ENCODE measurements at regions not wholly inside any gene's neighbourhood (a gene's known extent, or its start where the extent isn't known, plus 50 kb on each side); places are given as distances from the start of the nearest gene placed in this dataset.

DNA sequence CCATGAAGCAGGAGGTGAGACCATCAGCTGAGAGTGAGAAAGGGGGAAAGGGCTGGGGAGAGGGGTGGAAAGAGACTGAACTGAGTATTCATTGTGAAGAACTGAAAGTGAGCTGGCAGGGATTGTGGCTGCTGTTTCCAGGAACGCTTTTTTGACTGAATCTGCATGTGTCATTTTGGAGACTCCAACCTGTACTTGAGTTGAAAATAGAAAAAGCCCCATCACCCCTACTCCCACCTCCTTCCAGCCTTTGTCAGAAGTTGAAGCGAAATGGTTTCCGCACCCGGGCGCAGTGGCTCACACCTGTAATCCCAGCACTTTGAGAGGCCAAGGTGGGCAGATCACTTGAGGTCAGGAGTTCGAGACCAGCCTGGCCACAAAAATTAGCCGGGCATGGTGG lies 128.0 kb upstream of the GPR12 start:
- Histone ChIP-seq H3K9ac (ENCODE audit: insufficient read depth, low read length, poor library complexity, severe bottlenecking) (no peak overlapping the region), H3K27me3 (ENCODE audit: control insufficient read depth in 2 of 2, insufficient read depth in 2 of 2, low read length in 2 of 2) (no peaks in the 10 kb centered on the region), H3K9me3 (replicated peaks in 1 of 2; ENCODE audit: control insufficient read depth in 1 of 2, insufficient read depth in 1 of 2, low read length in 2 of 2) (no peaks in the 10 kb centered on the region), H3K27ac (ENCODE audit: low read depth in 1 of 2, low read length in 2 of 2) (no peak overlapping the region), H3K4me1 (ENCODE audit: control insufficient read depth in 1 of 2, insufficient read depth in 2 of 2, low read length in 2 of 2) (no peaks in the 10 kb centered on the region), H3K4me3 (replicated peaks in 1 of 3; ENCODE audit: low read depth in 2 of 3, low read length in 3 of 3) (no peak overlapping the region), H3K36me3 (replicated peaks in 1 of 2; ENCODE audit: control insufficient read depth in 1 of 2, insufficient read depth in 2 of 2, low read length in 2 of 2) (no peaks in the 10 kb centered on the region), H3K79me2 (ENCODE audit: insufficient read depth, low read length) (no peaks in the 10 kb centered on the region), H3K4me2 (replicated peaks; ENCODE audit: extremely low read depth, low read length, poor library complexity, severe bottlenecking) (no peak overlapping the region), H2AFZ (ENCODE audit: insufficient read depth, low read depth, low read length, poor library complexity, severe bottlenecking) (no peak overlapping the region), H4K20me1 (ENCODE audit: insufficient read depth, low read length) (no peaks in the 10 kb centered on the region)
- DNase-seq, result no peak
- WGBS (ENCODE audit: insufficient coverage), result 94% methylated on average over 6 of the region's 7 CpGs
- Mint-ChIP-seq H3K9me3 (peaks cover 0 to 5% (median 0%) of the 10 kb centered on the region in 7 donors), H3K4me1 (no peaks in the 10 kb centered on the region), H3K4me3 (no peak overlapping the region), H3K36me3 (no peaks in the 10 kb centered on the region), H3K27ac (no peak overlapping the region), H3K27me3 (ENCODE audit: low read depth in 3 of 3) (peaks cover 2 to 10% (median 6%) of the 10 kb centered on the region in 3 donors)
- TF ChIP-seq, protein P1, sequence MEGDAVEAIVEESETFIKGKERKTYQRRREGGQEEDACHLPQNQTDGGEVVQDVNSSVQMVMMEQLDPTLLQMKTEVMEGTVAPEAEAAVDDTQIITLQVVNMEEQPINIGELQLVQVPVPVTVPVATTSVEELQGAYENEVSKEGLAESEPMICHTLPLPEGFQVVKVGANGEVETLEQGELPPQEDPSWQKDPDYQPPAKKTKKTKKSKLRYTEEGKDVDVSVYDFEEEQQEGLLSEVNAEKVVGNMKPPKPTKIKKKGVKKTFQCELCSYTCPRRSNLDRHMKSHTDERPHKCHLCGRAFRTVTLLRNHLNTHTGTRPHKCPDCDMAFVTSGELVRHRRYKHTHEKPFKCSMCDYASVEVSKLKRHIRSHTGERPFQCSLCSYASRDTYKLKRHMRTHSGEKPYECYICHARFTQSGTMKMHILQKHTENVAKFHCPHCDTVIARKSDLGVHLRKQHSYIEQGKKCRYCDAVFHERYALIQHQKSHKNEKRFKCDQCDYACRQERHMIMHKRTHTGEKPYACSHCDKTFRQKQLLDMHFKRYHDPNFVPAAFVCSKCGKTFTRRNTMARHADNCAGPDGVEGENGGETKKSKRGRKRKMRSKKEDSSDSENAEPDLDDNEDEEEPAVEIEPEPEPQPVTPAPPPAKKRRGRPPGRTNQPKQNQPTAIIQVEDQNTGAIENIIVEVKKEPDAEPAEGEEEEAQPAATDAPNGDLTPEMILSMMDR (IDR thresholded peaks at IDR 0.05), result no peak
- intact Hi-C loops (cut with micrococcal nuclease), result no loop called here

DNA sequence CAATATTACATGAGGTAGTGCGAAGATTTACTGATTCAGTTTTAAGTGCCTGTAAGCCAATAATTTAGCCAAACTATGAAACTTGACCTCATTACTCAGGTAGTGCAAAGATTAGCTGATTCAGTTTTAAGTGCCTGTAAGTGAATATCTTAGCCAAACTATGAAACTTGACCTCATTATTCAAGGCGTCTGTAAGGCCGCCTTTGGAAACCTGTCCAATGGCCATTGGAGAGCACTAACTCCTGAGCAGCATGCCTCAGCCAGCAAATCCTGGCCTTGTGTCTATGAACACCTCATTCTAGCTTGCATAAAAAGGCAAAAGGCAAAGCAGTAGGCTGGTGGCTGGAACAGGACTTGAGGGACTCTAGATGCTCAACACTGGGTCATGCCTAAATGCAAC lies 127.0 kb upstream of the GPR12 start:
- no peak overlapping the region for H3K4me3 ChIP-seq (replicated peaks in 1 of 3; ENCODE audit: low read depth in 2 of 3, low read length in 3 of 3)
- no peak for DNase-seq
- H3K36me3 Mint-ChIP-seq, result no peaks in the 10 kb centered on the region
- no peak overlapping the region for H3K4me3 Mint-ChIP-seq
- no peaks in the 10 kb centered on the region for H3K9me3 ChIP-seq (replicated peaks in 1 of 2; ENCODE audit: control insufficient read depth in 1 of 2, insufficient read depth in 1 of 2, low read length in 2 of 2)
- H3K27me3 ChIP-seq (ENCODE audit: control insufficient read depth in 2 of 2, insufficient read depth in 2 of 2, low read length in 2 of 2), result no peaks in the 10 kb centered on the region
- H3K4me1 ChIP-seq (ENCODE audit: control insufficient read depth in 1 of 2, insufficient read depth in 2 of 2, low read length in 2 of 2), result no peaks in the 10 kb centered on the region
- 82% methylated on average over 2 of the region's 3 CpGs for WGBS (ENCODE audit: insufficient coverage)
- no peak overlapping the region for H3K4me2 ChIP-seq (replicated peaks; ENCODE audit: extremely low read depth, low read length, poor library complexity, severe bottlenecking)
- intact Hi-C loops (cut with micrococcal nuclease), result no loop called here
- TF ChIP-seq, protein P1 (IDR thresholded peaks at IDR 0.05), result no peak
- H2AFZ ChIP-seq (ENCODE audit: insufficient read depth, low read depth, low read length, poor library complexity, severe bottlenecking), result no peak overlapping the region
- H3K4me1 Mint-ChIP-seq, result no peaks in the 10 kb centered on the region
- H3K27me3 Mint-ChIP-seq (ENCODE audit: low read depth in 3 of 3), result peaks cover 0 to 10% (median 3%) of the 10 kb centered on the region in 3 donors
- H3K36me3 ChIP-seq (replicated peaks in 1 of 2; ENCODE audit: control insufficient read depth in 1 of 2, insufficient read depth in 2 of 2, low read length in 2 of 2), result no peaks in the 10 kb centered on the region
- H3K9me3 Mint-ChIP-seq, result peaks cover 0 to 5% (median 0%) of the 10 kb centered on the region in 7 donors
- H3K9ac ChIP-seq (ENCODE audit: insufficient read depth, low read length, poor library complexity, severe bottlenecking), result no peak overlapping the region
- H4K20me1 ChIP-seq (ENCODE audit: insufficient read depth, low read length), result no peaks in the 10 kb centered on the region
- H3K27ac Mint-ChIP-seq, result no peak overlapping the region
- no peak overlapping the region for H3K27ac ChIP-seq (ENCODE audit: low read depth in 1 of 2, low read length in 2 of 2)
- no peaks in the 10 kb centered on the region for H3K79me2 ChIP-seq (ENCODE audit: insufficient read depth, low read length)

Measured in CD14-positive monocyte (primary cell).